ENCODE measurements at regions not wholly inside any gene's neighbourhood (a gene's known extent, or its start where the extent isn't known, plus 50 kb on each side); places are given as distances from the start of the nearest gene placed in this dataset.
A peak's percentile ranks its signal among the peaks of the same experiment; 100 is the strongest.

GRCh38 chr2:204344119-204344518 lies 201.2 kb upstream of the PARD3B start:
- no peak for DNase-seq (ENCODE audit: low read depth in 3 of 3, low spot score in 2 of 3)

- no peak for DNase-seq (ENCODE audit: low read depth in 3 of 3, low spot score in 2 of 3)
These were observed 198.4 kb upstream of the PARD3B start for GRCh38 chr2:204346906-204347305.

DNA sequence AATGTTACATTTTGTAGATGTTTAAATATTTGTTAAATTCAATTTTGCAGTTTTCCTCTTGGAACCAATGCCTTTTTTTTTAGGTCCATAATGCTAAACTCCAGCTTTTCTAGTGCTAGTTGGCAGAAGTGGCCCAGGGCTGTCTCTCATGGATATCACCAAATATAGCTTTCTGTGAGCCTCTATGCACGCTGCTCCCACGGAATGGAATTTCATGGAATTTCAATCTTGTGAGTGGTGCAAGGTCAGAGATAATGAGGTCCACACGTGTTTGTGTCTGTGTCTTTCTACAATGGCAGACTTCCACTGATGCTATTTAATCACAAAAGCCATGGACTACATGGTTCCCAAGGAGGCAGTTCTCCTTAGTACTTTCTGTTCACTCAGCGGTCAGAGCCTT lies 191.5 kb upstream of the PARD3B start:
- DNase-seq (ENCODE audit: low read depth in 3 of 3, low spot score in 2 of 3): no peak

DNA sequence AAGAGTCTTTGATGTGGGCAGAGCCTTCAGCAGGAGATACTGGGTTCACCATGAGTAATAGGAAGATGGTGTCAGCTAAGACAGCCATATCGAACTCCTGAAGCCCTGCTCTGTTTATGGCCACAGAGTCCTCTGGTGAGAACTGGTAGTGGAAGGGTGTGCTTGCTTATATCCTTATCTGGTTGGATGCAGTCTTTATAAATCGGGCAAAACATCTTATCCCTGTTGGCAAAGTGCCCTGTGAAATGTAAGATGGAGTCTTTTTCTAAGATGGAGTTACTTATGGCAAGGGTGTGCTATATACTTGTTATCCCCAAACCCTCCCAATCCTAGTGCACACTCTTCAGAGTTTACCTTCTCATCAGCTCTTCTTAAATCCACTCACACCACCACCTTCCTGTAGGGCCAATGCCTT lies 190.8 kb upstream of the PARD3B start:
- DNase-seq (ENCODE audit: low read depth in 3 of 3, low spot score in 2 of 3): no peak

- no peak for DNase-seq (ENCODE audit: low read depth in 3 of 3, low spot score in 2 of 3)
These were observed 189.6 kb upstream of the PARD3B start for GRCh38 chr2:204355688-204356087.

DNA sequence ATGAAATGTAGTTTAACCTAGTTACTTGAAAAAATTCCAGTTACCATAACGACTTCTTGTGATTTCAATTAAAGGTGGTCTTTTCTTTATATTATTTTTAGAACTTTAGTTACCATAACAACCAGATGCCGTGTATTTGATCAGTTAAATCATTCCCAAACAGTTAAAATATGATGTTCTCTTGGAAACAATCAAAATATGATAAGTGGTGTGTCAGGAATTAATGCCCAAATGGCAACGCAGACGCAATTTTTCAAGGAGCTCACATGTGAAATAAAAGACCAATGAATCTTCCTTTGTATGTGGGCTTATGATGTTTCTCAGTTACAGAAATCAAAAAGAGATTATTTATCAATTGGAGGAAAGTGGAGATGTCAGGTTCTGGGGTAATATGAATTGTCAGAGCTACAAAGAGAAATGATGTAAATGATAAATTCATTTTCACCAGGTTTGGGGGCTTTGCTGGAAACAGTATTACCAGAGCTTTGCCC lies 189.1 kb upstream of the PARD3B start:
- no peak for DNase-seq (ENCODE audit: low read depth in 3 of 3, low spot score in 2 of 3)

DNA sequence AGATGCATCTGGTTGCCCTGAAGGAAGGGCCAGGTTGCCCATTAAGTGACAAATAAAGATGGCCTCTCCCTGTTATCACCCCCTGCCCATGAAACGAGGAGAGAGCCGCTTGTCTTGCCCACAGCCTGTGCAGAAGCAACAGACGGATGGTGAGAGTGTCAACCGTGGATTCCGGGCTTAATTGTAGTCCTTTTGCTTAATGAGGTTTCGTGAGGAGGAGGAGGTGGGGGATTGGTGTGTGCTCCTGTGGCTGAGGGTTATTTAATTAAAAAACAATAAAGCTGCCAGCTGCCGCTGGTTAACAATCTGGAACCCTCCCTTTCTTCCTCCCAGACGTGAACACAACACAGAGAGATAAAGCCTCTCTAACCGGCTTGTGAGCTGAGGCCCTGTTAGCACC lies 188.0 kb upstream of the PARD3B start:
- DNase-seq (ENCODE audit: low read depth in 3 of 3, low spot score in 2 of 3): peak in 2 of 3 donors; percentile 45 to 70

DNA sequence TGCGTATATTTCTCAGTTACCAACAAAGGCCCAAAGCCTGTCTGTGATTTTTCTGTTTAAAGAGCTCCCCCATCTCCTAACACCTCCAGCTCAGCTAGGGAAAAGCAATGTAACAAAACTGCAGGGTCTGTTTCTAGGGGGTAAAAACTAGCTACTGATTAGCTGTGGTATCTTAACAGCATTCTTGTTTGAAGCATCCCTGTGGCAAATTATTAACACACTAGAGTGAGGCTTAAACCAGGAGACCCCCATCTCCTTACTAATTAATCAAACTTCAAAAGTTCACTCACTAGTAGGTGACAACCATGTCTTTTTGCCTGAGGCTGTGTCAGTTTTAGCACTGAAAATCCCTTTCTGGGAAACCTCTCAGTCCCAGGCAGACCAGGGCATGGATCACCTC lies 186.2 kb upstream of the PARD3B start:
- no peak for DNase-seq (ENCODE audit: low read depth in 3 of 3, low spot score in 2 of 3)

GRCh38 chr2:204360218-204361007 lies 184.9 kb upstream of the PARD3B start:
- no peak for DNase-seq (ENCODE audit: low read depth in 3 of 3, low spot score in 2 of 3)

GRCh38 chr2:204361738-204362137 lies 183.5 kb upstream of the PARD3B start:
- no peak for DNase-seq (ENCODE audit: low read depth in 3 of 3, low spot score in 2 of 3)

- no peak for DNase-seq (ENCODE audit: low read depth in 3 of 3, low spot score in 2 of 3)
These were observed 182.7 kb upstream of the PARD3B start for GRCh38 chr2:204362581-204362980.

DNA sequence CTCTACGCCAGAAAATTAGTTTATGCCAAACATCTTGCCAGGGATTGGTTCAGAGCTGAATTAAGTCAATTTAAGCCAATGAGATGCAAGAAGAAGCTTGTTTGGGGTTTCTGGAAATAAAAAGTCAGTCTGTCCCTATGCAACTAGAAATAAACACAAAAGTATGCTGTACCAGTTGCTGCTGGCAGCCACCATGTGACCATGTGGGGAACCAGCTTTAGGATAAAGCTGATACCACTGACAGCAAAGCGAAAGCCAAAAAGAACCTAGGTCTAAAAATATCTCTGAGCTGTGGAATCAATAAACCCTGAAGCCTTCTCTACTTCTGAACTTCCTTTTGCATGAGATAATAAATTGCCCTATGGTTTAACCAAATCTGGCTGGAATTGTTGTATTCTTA lies 181.8 kb upstream of the PARD3B start:
- no peak for DNase-seq (ENCODE audit: low read depth in 3 of 3, low spot score in 2 of 3)

DNA sequence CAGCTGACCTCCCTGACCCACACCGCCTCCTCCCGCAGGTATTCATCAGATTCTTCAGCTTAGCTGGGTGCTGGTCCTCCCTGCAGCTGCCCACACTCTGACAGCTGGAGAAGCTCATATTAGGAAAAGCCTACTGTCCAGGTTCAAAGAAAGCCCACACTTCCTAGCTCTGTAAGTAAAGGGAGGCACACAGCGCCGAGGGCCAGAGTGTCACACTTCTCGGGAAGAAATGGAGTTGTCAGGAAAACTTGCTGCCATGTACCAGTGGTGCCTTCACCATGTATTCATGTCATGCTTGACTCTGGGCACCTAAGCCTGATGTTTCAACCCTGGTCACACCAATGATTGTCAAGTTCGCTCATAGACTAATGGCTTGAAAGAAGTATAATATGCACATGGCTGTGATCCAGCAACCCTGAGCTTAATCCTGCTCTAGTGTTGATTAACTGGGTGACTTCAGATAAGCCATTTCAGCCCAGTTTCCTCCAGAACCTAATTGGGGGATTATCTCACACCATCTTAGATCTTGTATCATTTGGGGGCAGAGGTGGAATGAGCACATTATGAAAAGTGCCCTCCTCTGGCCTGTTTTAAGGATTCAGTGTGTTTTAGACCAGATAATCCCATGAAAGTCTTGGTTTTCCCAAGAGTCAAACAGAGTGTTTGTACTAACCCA lies 180.3 kb upstream of the PARD3B start:
- no peak for DNase-seq (ENCODE audit: low read depth in 3 of 3, low spot score in 2 of 3)

GRCh38 chr2:204365811-204366210 lies 179.5 kb upstream of the PARD3B start:
- no peak for DNase-seq (ENCODE audit: low read depth in 3 of 3, low spot score in 2 of 3)

DNA sequence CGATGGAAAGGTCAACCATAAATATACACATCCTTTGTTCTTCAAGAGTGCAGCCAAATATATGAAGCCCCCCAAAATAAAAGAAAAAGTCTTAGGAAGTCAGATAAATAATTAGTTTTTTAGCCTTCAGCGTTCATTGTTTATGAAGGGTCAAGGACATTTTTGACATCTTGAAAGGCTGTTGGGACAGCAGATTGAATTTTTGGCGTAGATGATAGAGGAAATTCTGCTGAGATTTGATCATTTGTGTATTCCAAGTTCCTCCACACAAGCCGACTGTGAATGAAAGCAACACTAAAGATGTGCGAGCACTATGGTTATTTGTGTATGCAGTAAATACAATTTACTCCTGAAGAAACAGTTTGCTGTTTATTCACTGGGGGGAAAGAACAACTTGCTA lies 177.8 kb upstream of the PARD3B start:
- no peak for DNase-seq (ENCODE audit: low read depth in 3 of 3, low spot score in 2 of 3)

GRCh38 chr2:204370172-204370718 lies 175.0 kb upstream of the PARD3B start:
- no peak for DNase-seq (ENCODE audit: low read depth in 3 of 3, low spot score in 2 of 3)

DNA sequence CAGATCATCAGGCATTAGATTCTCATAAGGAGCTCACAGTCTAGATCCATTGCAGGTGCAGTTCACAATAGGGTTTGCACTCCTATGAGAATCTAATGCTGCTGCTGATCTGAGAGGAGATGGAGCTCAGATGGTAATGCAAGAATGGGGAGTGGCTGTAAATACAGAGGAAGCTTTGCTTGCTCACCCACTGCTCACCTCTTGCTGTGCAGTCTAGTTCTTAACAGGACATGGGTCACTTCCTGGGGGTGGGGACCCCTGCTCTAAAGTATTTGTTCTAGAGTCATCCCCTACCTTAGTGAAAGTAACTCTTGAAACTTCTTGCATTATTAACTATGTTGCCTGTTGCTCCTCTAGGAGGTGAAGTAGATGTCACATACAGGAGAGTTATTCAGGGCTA lies 171.3 kb upstream of the PARD3B start:
- DNase-seq (ENCODE audit: low read depth in 3 of 3, low spot score in 2 of 3): no peak

DNA sequence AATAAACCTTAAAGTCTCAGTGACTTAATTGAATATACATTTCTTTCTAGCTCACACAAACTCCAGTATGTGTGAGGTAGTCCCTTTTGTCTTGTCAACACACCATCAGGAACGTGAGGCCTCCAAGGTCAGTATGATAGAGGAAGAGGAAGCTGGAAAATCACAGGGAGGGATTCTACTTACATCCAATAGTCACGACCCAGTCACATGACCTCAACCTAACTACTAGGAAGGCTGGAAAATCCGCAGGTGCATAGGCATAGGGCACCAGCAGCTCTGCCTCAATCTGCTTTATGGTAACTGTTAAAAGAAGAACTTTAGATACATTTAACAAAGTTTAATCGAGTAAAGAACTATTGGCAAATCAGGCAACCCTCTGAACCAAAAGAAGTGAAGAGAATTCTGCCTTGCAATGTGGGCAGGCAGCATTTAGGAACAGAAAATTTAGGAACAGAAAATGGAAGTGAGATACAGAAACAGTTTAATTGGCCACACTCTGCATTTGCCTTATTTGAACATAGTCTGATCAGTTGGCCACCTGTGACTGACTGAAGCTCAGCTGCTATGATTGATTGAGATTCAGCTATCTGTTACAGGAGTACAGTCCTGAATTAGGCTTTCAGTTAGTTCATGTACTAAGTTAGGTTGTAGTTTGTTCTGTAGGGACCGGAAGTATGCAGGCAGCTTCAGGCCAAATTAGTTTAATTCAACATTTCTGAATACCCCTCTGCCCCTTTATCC lies 165.0 kb upstream of the PARD3B start:
- no peak for DNase-seq (ENCODE audit: low read depth in 3 of 3, low spot score in 2 of 3)

DNA sequence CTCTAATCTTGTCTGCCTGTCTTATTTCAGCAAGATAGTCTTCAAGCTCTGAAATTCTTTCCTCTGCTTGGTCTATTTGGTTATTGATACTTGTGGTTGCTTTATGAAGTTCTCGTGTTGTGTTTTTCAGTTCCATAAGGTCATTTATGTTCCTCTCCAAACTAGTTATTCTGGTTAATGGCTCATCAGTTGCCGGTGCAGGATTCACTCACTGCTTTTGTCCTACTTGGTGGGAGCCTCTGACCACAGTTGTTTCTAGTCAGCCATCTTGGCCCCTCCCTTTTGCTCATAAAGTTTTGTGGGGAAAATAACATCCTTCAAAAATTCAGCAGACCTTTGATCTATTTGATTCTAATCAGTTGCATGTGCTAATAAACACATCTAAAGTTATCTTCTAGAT lies 158.6 kb upstream of the PARD3B start:
- no peak for DNase-seq (ENCODE audit: low read depth in 3 of 3, low spot score in 2 of 3)

DNA sequence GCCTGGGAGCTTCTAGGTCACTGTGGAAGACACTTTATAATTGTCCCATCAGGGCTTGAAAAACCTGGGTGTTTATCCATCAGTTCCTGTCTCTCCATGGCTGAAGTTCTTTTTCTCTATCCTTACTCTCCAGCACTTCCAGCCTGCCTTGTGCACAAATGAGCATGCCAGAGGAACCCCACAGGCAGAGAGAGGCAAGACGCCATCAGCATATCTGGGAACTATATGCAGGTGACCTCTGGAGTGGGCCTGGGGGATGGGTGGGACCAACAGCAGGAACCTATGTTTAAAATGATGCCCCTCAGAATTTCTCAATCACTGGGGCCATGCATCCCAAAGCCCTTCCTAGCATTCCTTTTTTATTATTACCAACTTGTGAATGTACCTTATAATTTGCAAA lies 156.2 kb upstream of the PARD3B start:
- DNase-seq (ENCODE audit: low read depth in 3 of 3, low spot score in 2 of 3): no peak

DNA sequence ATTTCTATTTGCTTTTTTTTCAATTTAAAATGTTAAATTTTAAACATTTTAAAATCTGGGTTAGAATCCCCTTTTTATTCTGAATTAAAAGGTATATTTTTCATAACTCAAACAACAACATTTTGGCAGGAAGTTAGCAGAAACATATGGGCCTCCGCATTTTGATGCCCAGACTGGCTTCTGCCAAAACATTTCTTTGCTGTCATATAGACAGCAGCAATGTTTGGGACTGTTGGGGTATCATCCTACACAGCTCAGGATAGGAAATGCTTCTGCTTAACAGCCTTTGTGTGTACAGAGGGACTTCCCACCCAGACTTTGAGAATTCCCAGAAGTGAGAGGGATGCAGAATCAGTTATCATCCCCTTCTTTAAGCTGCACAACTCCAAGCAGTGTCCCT lies 155.4 kb upstream of the PARD3B start:
- no peak for DNase-seq (ENCODE audit: low read depth in 3 of 3, low spot score in 2 of 3)
